Common myeloid progenitor, CD34-positive (primary cell): ENCODE measurements at regions not wholly inside any gene's neighbourhood (a gene's known extent, or its start where the extent isn't known, plus 50 kb on each side); places are given as distances from the start of the nearest gene placed in this dataset.

ENCODE experiments used
- CTCF ChIA-PET: fragments of 350-600 bp; sonication (Branson Sonifier 250); formaldehyde crosslinking; loops from one replicate; lab custom pipeline; 2021; ENCODE audit warnings: antibody characterized with exemption; lab: Charles Lee
- POLR2A ChIA-PET: fragments of 350-600 bp; sonication (Branson Sonifier 250); formaldehyde crosslinking; loops from one replicate; lab custom pipeline; 2021; ENCODE audit warnings: antibody characterized with exemption; lab: Charles Lee
- DNase-seq, 3 donors: peaks; one replicate each; pipeline versions ENCODE4 v3.0.0 to v3.0.0-alpha.2; 2013
- H3K27ac ChIP-seq, 2 experiments: 1 replicate in 1 of 2; 2 replicates in 1 of 2; pipeline ENCODE4 v1.7.0; 2013; ENCODE audit warnings: inconsistent platforms in 2 of 2, low read length in 2 of 2, mild to moderate bottlenecking in 2 of 2, low read depth in 1 of 2, moderate library complexity in 1 of 2; ENCODE audit not compliant: severe bottlenecking in 2 of 2, insufficient read depth in 1 of 2, poor library complexity in 1 of 2
- H3K27me3 ChIP-seq, 5 experiments: replicated peaks in 2 of 5; 1 replicate in 3 of 5; 2 replicates in 2 of 5; pipeline versions ENCODE4 v1.6.1 to v1.7.0; 2013; ENCODE audit warnings: low read length in 4 of 5, mild to moderate bottlenecking in 2 of 5, moderate library complexity in 2 of 5, inconsistent platforms in 1 of 5; ENCODE audit not compliant: insufficient read depth in 5 of 5, control insufficient read depth in 4 of 5
- H3K36me3 ChIP-seq, 4 experiments: 1 replicate in 2 of 4; 2 replicates in 2 of 4; pipeline versions ENCODE4 v1.6.1 to v1.7.0; 2013; ENCODE audit warnings: low read length in 3 of 4, control low read depth in 1 of 4, mild to moderate bottlenecking in 1 of 4; ENCODE audit not compliant: control insufficient read depth in 4 of 4, insufficient read depth in 4 of 4
- H3K4me1 ChIP-seq, 4 experiments: 1 replicate in 3 of 4; 2 replicates in 1 of 4; pipeline versions ENCODE4 v1.6.1 to v1.7.1; 2013; ENCODE audit warnings: low read length in 3 of 4, mild to moderate bottlenecking in 3 of 4, control low read depth in 1 of 4, inconsistent platforms in 1 of 4, moderate library complexity in 1 of 4; ENCODE audit not compliant: control insufficient read depth in 4 of 4, insufficient read depth in 4 of 4; ENCODE audit errors: control extremely low read depth in 1 of 4
- H3K4me3 ChIP-seq, 7 experiments: 1 replicate in 4 of 7; 2 replicates in 3 of 7; pipeline versions ENCODE4 v1.5.1 to v1.7.0; 2013; ENCODE audit warnings: mild to moderate bottlenecking in 7 of 7, low read length in 6 of 7, moderate library complexity in 6 of 7, inconsistent platforms in 2 of 7, low read depth in 2 of 7, control low read depth in 1 of 7; ENCODE audit not compliant: insufficient read depth in 4 of 7, control insufficient read depth in 1 of 7; ENCODE audit errors: extremely low read depth in 1 of 7
- H3K9me3 ChIP-seq, 5 experiments: 1 replicate in 4 of 5; 2 replicates in 1 of 5; pipeline versions ENCODE4 v1.6.1 to v1.7.1; 2013; ENCODE audit warnings: low read length in 4 of 5, mild to moderate bottlenecking in 2 of 5, inconsistent platforms in 1 of 5, low read depth in 1 of 5, moderate library complexity in 1 of 5; ENCODE audit not compliant: control insufficient read depth in 4 of 5, insufficient read depth in 2 of 5; ENCODE audit errors: control extremely low read depth in 1 of 5
- WGBS: methylation state at CpG from one replicate; pipeline ENCODE4 v1.1.5; 2013; ENCODE audit not compliant: insufficient coverage; 5-methylcytosine and 5-hydroxymethylcytosine counted together

- no CpG with 5 or more reads among the region's 1 CpG for WGBS
- ChIA-PET POLR2A (no interaction called here), CTCF (interaction anchor here (1.3 kb wide), 1 partner anchor 11 kb away, joined by 3 read pairs; no protein-coding TSS in a partner anchor)
Observed at GRCh38 chr16:87108941-87109340, 208.3 kb downstream of the C16orf95 start.

GRCh38 chr16:87114832-87115231, 202.4 kb downstream of the C16orf95 start:
- CTCF ChIA-PET, result no interaction called here
- 95% methylated on average over 4 of the region's 5 CpGs for WGBS
- POLR2A ChIA-PET, result no interaction called here
- Histone ChIP-seq H3K27ac (no peak overlapping the region), H3K36me3 (no peaks in the 10 kb centered on the region), H3K4me3 (no peak overlapping the region), H3K9me3 (no peaks in the 10 kb centered on the region), H3K4me1 (peaks cover 3 to 6% (median 4%) of the 10 kb centered on the region in 4 experiments), H3K27me3 (peaks cover 0 to 26% (median 0%) of the 10 kb centered on the region in 5 experiments)
- no peak for DNase-seq

More at GRCh38 chr16:87108941-87109340, 208.3 kb downstream of the C16orf95 start:
- Histone ChIP-seq H3K27me3 (peaks cover 0 to 4% (median 0%) of the 10 kb centered on the region in 5 experiments), H3K4me1 (no peaks in the 10 kb centered on the region), H3K4me3 (no peak overlapping the region), H3K27ac (no peak overlapping the region), H3K9me3 (peaks cover 0 to 4% (median 0%) of the 10 kb centered on the region in 5 experiments), H3K36me3 (no peaks in the 10 kb centered on the region)
- DNase-seq, result no peak

- ChIA-PET CTCF (no interaction called here), POLR2A (interaction anchor here (0.6 kb wide), 1 partner anchor 45 kb away, joined by 3 read pairs; no protein-coding TSS in a partner anchor)
- peaks cover 3 to 6% (median 4%) of the 10 kb centered on the region in 4 experiments for H3K4me1 ChIP-seq
- 75% methylated on average over 1 of the region's 6 CpGs for WGBS
- H3K27me3 ChIP-seq, result peaks cover 0 to 32% (median 0%) of the 10 kb centered on the region in 5 experiments
- H3K27ac ChIP-seq, result no peak overlapping the region
- no peak overlapping the region for H3K4me3 ChIP-seq
- H3K9me3 ChIP-seq, result no peaks in the 10 kb centered on the region
- H3K36me3 ChIP-seq, result no peaks in the 10 kb centered on the region
- DNase-seq, result no peak
Observed at GRCh38 chr16:87115646-87116045, 201.5 kb downstream of the C16orf95 start.

- DNase-seq, result no peak
- peaks cover 0 to 32% (median 0%) of the 10 kb centered on the region in 5 experiments for H3K27me3 ChIP-seq
- no peaks in the 10 kb centered on the region for H3K36me3 ChIP-seq
- POLR2A ChIA-PET, result interaction anchor here (0.6 kb wide), 1 partner anchor 25 kb away, joined by 3 read pairs; no protein-coding TSS in a partner anchor
- H3K4me1 ChIP-seq, result peaks cover 3 to 6% (median 4%) of the 10 kb centered on the region in 4 experiments
- 24% methylated on average over 12 of the region's 12 CpGs for WGBS
- no peak overlapping the region for H3K27ac ChIP-seq
- H3K9me3 ChIP-seq, result peaks cover 0 to under 1% (median 0%) of the 10 kb centered on the region in 5 experiments
- H3K4me3 ChIP-seq, result no peak overlapping the region
- CTCF ChIA-PET, result no interaction called here
Observed at GRCh38 chr16:87117936-87118335, 199.3 kb downstream of the C16orf95 start.

GRCh38 chr16:87119168-87119567, 198.0 kb downstream of the C16orf95 start:
- CTCF ChIA-PET, result no interaction called here
- DNase-seq, result no peak
- WGBS, result 93% methylated on average over 2 of the region's 2 CpGs
- H3K9me3 ChIP-seq, result peaks cover 0 to 11% (median 0%) of the 10 kb centered on the region in 5 experiments
- H3K27me3 ChIP-seq, result peaks cover 0 to 37% (median 0%) of the 10 kb centered on the region in 5 experiments
- H3K4me1 ChIP-seq, result peaks cover 3 to 6% (median 4%) of the 10 kb centered on the region in 4 experiments
- H3K4me3 ChIP-seq, result no peak overlapping the region
- no peaks in the 10 kb centered on the region for H3K36me3 ChIP-seq
- no peak overlapping the region for H3K27ac ChIP-seq
- POLR2A ChIA-PET, result no interaction called here

- no peak for DNase-seq
- H3K27me3 ChIP-seq, result peaks cover 0 to 37% (median 0%) of the 10 kb centered on the region in 5 experiments
- H3K4me3 ChIP-seq, result no peak overlapping the region
- peaks cover 0 to 11% (median 0%) of the 10 kb centered on the region in 5 experiments for H3K9me3 ChIP-seq
- POLR2A ChIA-PET, result no interaction called here
- 99% methylated on average over 9 of the region's 9 CpGs for WGBS
- H3K4me1 ChIP-seq, result peaks cover 3 to 6% (median 4%) of the 10 kb centered on the region in 4 experiments
- no peak overlapping the region for H3K27ac ChIP-seq
- no peaks in the 10 kb centered on the region for H3K36me3 ChIP-seq
- CTCF ChIA-PET, result no interaction called here
Observed at GRCh38 chr16:87119748-87120147, 197.4 kb downstream of the C16orf95 start.

GRCh38 chr16:87121816-87122215, 195.4 kb downstream of the C16orf95 start:
- ChIA-PET CTCF (interaction anchor here (1.2 kb wide), 1 partner anchor 13 kb away, joined by 3 read pairs; no protein-coding TSS in a partner anchor), POLR2A (no interaction called here)
- Histone ChIP-seq H3K4me3 (no peak overlapping the region), H3K27me3 (peaks cover 0 to 37% (median 0%) of the 10 kb centered on the region in 5 experiments), H3K27ac (no peak overlapping the region), H3K9me3 (peaks cover 0 to 11% (median 0%) of the 10 kb centered on the region in 5 experiments), H3K4me1 (peaks cover 3 to 6% (median 4%) of the 10 kb centered on the region in 4 experiments), H3K36me3 (no peaks in the 10 kb centered on the region)
- DNase-seq, result no peak
- 100% methylated on average over 3 of the region's 4 CpGs for WGBS
